ENCODE measurements at regions not wholly inside any gene's neighbourhood (a gene's known extent, or its start where the extent isn't known, plus 50 kb on each side); places are given as distances from the start of the nearest gene placed in this dataset.

DNA sequence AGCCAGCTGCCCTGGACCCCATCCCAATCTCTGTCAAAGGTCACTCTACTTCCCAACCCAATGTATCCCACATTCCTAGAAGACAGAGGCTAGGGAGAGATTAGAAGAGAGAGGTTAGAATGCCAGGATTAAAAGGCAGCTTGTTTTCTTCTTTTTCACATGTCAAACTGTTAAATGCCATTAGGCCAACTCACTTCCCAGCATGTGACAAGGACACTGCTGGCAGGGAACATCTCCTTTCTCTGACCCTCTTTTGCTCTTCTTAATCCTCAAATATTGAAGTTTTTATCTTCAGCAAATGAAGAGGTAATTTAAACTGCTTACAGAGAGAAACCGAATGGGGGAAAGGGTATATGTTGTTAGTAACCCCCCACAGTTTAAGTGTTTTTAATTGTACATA, 89.1 kb downstream of the BBS10 start:
- TF ChIP-seq, protein P1, sequence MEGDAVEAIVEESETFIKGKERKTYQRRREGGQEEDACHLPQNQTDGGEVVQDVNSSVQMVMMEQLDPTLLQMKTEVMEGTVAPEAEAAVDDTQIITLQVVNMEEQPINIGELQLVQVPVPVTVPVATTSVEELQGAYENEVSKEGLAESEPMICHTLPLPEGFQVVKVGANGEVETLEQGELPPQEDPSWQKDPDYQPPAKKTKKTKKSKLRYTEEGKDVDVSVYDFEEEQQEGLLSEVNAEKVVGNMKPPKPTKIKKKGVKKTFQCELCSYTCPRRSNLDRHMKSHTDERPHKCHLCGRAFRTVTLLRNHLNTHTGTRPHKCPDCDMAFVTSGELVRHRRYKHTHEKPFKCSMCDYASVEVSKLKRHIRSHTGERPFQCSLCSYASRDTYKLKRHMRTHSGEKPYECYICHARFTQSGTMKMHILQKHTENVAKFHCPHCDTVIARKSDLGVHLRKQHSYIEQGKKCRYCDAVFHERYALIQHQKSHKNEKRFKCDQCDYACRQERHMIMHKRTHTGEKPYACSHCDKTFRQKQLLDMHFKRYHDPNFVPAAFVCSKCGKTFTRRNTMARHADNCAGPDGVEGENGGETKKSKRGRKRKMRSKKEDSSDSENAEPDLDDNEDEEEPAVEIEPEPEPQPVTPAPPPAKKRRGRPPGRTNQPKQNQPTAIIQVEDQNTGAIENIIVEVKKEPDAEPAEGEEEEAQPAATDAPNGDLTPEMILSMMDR (IDR thresholded peaks at IDR 0.05) = no peak
- TF ChIP-seq POLR2A (IDR thresholded peaks at IDR 0.05) (no peak), POLR2AphosphoS5 (IDR thresholded peaks at IDR 0.05; ENCODE audit: insufficient read depth in 1 of 2, low read depth in 1 of 2) (no peak)

All from vagina (tissue), 2 donors.